Karpas-422 (cell line): ENCODE measurements at regions not wholly inside any gene's neighbourhood (a gene's known extent, or its start where the extent isn't known, plus 50 kb on each side); places are given as distances from the start of the nearest gene placed in this dataset.

Experiments
- DNase-seq: peaks from one replicate; pipeline ENCODE4 v3.0.0-alpha.2; 2015
- H2AFZ ChIP-seq: fragments of 200-600 bp; sonication (generic); 2 replicates; pipeline ENCODE4 v1.6.1; 2014; ENCODE audit warnings: antibody characterized with exemption, low read length, mixed read lengths
- H3K27ac ChIP-seq: fragments of 200-600 bp; sonication (generic); 2 replicates; pipeline ENCODE4 v1.5.1; 2014; ENCODE audit warnings: mild to moderate bottlenecking, low read length, moderate library complexity
- H3K27me3 ChIP-seq: fragments of 200-600 bp; sonication (generic); 2 replicates; pipeline ENCODE4 v1.6.1; 2014; ENCODE audit warnings: low read length, mixed read lengths
- H3K36me3 ChIP-seq: fragments of 200-600 bp; sonication (generic); 2 replicates; pipeline ENCODE4 v1.6.1; 2014; ENCODE audit warnings: low read length, mixed read lengths; ENCODE audit not compliant: insufficient read depth
- H3K4me1 ChIP-seq: fragments of 200-600 bp; sonication (generic); 2 replicates; pipeline ENCODE4 v1.6.1; 2014; ENCODE audit warnings: mild to moderate bottlenecking, low read length, mixed read lengths
- H3K4me2 ChIP-seq: fragments of 200-600 bp; sonication (generic); 2 replicates; pipeline ENCODE4 v1.6.1; 2014; ENCODE audit warnings: low read length, low read depth, mild to moderate bottlenecking; ENCODE audit not compliant: poor library complexity, severe bottlenecking
- H3K4me3 ChIP-seq: fragments of 200-600 bp; sonication (generic); 2 replicates; pipeline ENCODE4 v1.5.1; 2014; ENCODE audit warnings: mild to moderate bottlenecking, antibody characterized with exemption, low read length, mixed read lengths
- H3K79me2 ChIP-seq: fragments of 200-600 bp; sonication (generic); 2 replicates; pipeline ENCODE4 v1.6.1; 2014; ENCODE audit warnings: mild to moderate bottlenecking, low read length, mixed read lengths
- H3K9ac ChIP-seq: fragments of 200-600 bp; sonication (generic); 2 replicates; pipeline ENCODE4 v1.6.0; 2014; ENCODE audit warnings: low read length
- H3K9me2 ChIP-seq: fragments of 200-600 bp; sonication (generic), shearing (Covaris generic); replicated peaks from 2 replicates; pipeline ENCODE4 v1.6.0; 2014; ENCODE audit warnings: mild to moderate bottlenecking, low read length, moderate library complexity; ENCODE audit not compliant: insufficient read depth
- H3K9me3 ChIP-seq: fragments of 300-700, 200-600 bp; sonication (generic); 2 replicates; pipeline ENCODE4 v1.6.1; 2014; ENCODE audit warnings: low read length, mixed read lengths
- H4K20me1 ChIP-seq: fragments of 200-600 bp; sonication (generic); 2 replicates; pipeline ENCODE4 v1.6.1; 2014; ENCODE audit warnings: mild to moderate bottlenecking, antibody characterized with exemption, low read length, low read depth; ENCODE audit not compliant: insufficient read depth

GRCh38 chr13:60331249-60332012, 65.6 kb upstream of the TDRD3 start:
- Histone ChIP-seq H3K27me3 (no peaks in the 10 kb centered on the region), H3K9ac (no peak overlapping the region), H3K36me3 (no peaks in the 10 kb centered on the region), H3K4me1 (no peaks in the 10 kb centered on the region), H2AFZ (no peak overlapping the region), H3K79me2 (no peaks in the 10 kb centered on the region), H4K20me1 (no peaks in the 10 kb centered on the region), H3K4me2 (no peak overlapping the region), H3K9me3 (no peaks in the 10 kb centered on the region), H3K9me2 (no peaks in the 10 kb centered on the region), H3K4me3 (no peak overlapping the region), H3K27ac (no peak overlapping the region)
- DNase-seq, result no peak

GRCh38 chr13:60332682-60333081, 64.3 kb upstream of the TDRD3 start:
- H3K9me3 ChIP-seq, result no peaks in the 10 kb centered on the region
- DNase-seq, result no peak
- no peak overlapping the region for H3K4me2 ChIP-seq
- no peaks in the 10 kb centered on the region for H3K36me3 ChIP-seq
- no peak overlapping the region for H2AFZ ChIP-seq
- H3K9me2 ChIP-seq, result no peaks in the 10 kb centered on the region
- no peaks in the 10 kb centered on the region for H4K20me1 ChIP-seq
- no peaks in the 10 kb centered on the region for H3K4me1 ChIP-seq
- H3K27ac ChIP-seq, result no peak overlapping the region
- H3K27me3 ChIP-seq, result no peaks in the 10 kb centered on the region
- H3K79me2 ChIP-seq, result no peaks in the 10 kb centered on the region
- H3K9ac ChIP-seq, result no peak overlapping the region
- no peak overlapping the region for H3K4me3 ChIP-seq

DNA sequence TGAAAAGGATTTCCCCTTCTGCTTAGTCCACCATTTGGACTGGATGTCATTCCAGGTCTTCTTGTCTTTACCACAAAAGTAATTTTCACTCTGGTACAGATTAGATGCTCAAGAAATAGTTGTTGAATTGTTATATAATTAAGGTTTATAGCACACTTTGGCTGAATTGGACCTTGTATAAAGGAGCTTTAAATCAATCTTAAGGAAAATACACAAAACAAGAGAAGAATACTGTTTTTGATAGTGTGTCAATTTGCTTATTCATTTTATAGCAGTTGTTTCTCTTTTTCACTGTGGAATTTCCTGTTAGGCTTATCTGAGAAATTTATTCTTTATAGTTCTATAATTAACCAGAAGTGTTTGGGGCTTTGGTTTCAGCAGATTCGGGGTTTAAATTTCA, 62.7 kb upstream of the TDRD3 start:
- H3K4me1 ChIP-seq, result no peaks in the 10 kb centered on the region
- no peaks in the 10 kb centered on the region for H3K9me2 ChIP-seq
- no peak overlapping the region for H3K4me2 ChIP-seq
- no peak overlapping the region for H3K9ac ChIP-seq
- no peaks in the 10 kb centered on the region for H3K79me2 ChIP-seq
- H4K20me1 ChIP-seq, result no peaks in the 10 kb centered on the region
- no peak for DNase-seq
- H3K27me3 ChIP-seq, result no peaks in the 10 kb centered on the region
- H3K36me3 ChIP-seq, result no peaks in the 10 kb centered on the region
- no peak overlapping the region for H3K4me3 ChIP-seq
- H2AFZ ChIP-seq, result no peak overlapping the region
- no peaks in the 10 kb centered on the region for H3K9me3 ChIP-seq
- H3K27ac ChIP-seq, result no peak overlapping the region

GRCh38 chr13:60335531-60335930, 61.5 kb upstream of the TDRD3 start:
- Histone ChIP-seq H3K4me2 (no peak overlapping the region), H3K27me3 (no peaks in the 10 kb centered on the region), H3K9ac (no peak overlapping the region), H3K27ac (no peak overlapping the region), H3K4me3 (no peak overlapping the region), H2AFZ (no peak overlapping the region), H4K20me1 (no peaks in the 10 kb centered on the region), H3K9me2 (no peaks in the 10 kb centered on the region), H3K4me1 (no peaks in the 10 kb centered on the region), H3K9me3 (no peaks in the 10 kb centered on the region), H3K79me2 (no peaks in the 10 kb centered on the region), H3K36me3 (no peaks in the 10 kb centered on the region)
- DNase-seq, result peak; percentile 66

GRCh38 chr13:60338754-60339153, 58.3 kb upstream of the TDRD3 start:
- Histone ChIP-seq H3K4me1 (no peaks in the 10 kb centered on the region), H3K79me2 (no peaks in the 10 kb centered on the region), H3K9me2 (no peaks in the 10 kb centered on the region), H3K9ac (no peak overlapping the region), H4K20me1 (no peaks in the 10 kb centered on the region), H3K4me2 (no peak overlapping the region), H3K27me3 (no peaks in the 10 kb centered on the region), H3K27ac (no peak overlapping the region), H3K9me3 (no peaks in the 10 kb centered on the region), H2AFZ (no peak overlapping the region), H3K36me3 (no peaks in the 10 kb centered on the region), H3K4me3 (no peak overlapping the region)
- DNase-seq, result peak; percentile 27

DNA sequence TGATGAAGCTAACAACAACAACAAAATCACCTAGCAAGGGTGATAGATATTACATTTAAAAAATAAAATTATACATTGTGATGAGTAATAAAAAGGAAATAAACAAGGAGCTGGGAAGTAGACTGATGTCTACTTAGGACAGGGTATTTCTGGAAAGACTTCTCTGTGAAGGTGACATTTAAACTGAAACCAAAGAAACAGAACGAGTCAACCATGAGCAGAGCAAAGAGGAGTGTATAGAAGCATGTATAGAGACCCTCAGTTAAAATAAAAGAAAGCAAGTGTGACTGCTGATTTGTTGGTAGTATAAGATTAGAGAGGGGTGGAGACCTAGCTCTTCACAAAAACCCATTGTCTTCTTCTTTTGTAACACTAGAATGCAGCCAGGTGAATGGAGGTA, 53.0 kb upstream of the TDRD3 start:
- H3K9ac ChIP-seq, result no peak overlapping the region
- H3K27ac ChIP-seq, result no peak overlapping the region
- DNase-seq, result no peak
- no peaks in the 10 kb centered on the region for H3K79me2 ChIP-seq
- no peaks in the 10 kb centered on the region for H4K20me1 ChIP-seq
- H3K9me3 ChIP-seq, result no peaks in the 10 kb centered on the region
- no peaks in the 10 kb centered on the region for H3K4me1 ChIP-seq
- no peak overlapping the region for H2AFZ ChIP-seq
- H3K27me3 ChIP-seq, result no peaks in the 10 kb centered on the region
- no peaks in the 10 kb centered on the region for H3K36me3 ChIP-seq
- H3K9me2 ChIP-seq, result no peaks in the 10 kb centered on the region
- H3K4me2 ChIP-seq, result peak overlapping the region; percentile 12
- H3K4me3 ChIP-seq, result no peak overlapping the region

DNA sequence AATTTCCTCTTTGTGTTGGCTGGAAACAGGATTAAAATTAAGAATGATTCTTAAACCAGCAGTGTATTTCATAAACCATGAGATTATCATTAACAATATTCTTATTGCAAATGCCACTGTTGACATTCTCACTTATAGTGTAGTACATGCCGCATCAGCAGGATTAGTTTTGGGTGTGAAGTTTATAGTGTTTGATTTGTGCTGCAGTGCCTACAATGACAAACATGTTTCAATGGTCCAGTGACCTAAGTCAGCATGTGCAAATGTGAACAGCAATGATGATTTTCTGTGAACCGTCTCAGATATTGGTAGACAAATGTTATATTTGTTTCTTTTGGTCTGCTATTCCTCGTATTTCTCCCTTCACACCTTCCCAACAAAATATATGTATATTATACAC, 49.8 kb upstream of the TDRD3 start:
- H3K4me2 ChIP-seq, result no peak overlapping the region
- no peaks in the 10 kb centered on the region for H3K9me3 ChIP-seq
- no peak overlapping the region for H2AFZ ChIP-seq
- H4K20me1 ChIP-seq, result no peaks in the 10 kb centered on the region
- no peaks in the 10 kb centered on the region for H3K9me2 ChIP-seq
- no peaks in the 10 kb centered on the region for H3K79me2 ChIP-seq
- no peak overlapping the region for H3K4me3 ChIP-seq
- H3K27ac ChIP-seq, result no peak overlapping the region
- DNase-seq, result no peak
- no peaks in the 10 kb centered on the region for H3K4me1 ChIP-seq
- no peak overlapping the region for H3K9ac ChIP-seq
- H3K36me3 ChIP-seq, result no peaks in the 10 kb centered on the region
- H3K27me3 ChIP-seq, result no peaks in the 10 kb centered on the region
